Mesendoderm (in vitro differentiated cells): ENCODE measurements at regions not wholly inside any gene's neighbourhood (a gene's known extent, or its start where the extent isn't known, plus 50 kb on each side); places are given as distances from the start of the nearest gene placed in this dataset.

ENCODE experiments used
- DNase-seq: peaks from one replicate; pipeline ENCODE4 v3.0.0; 2013
- H2AK5ac ChIP-seq: 2 replicates; pipeline ENCODE4 v1.6.1; 2013; ENCODE audit warnings: low read length, inconsistent platforms
- H2BK120ac ChIP-seq: 2 replicates; pipeline ENCODE4 v1.6.1; 2013; ENCODE audit warnings: low read depth, mild to moderate bottlenecking, low read length, moderate library complexity, mixed read lengths
- H2BK15ac ChIP-seq: replicated peaks from 2 replicates; pipeline ENCODE4 v1.6.1; 2013; ENCODE audit warnings: low read depth, mild to moderate bottlenecking, moderate library complexity
- H2BK5ac ChIP-seq: 2 replicates; pipeline ENCODE4 v1.6.1; 2013; ENCODE audit warnings: low read length, inconsistent platforms
- H3K18ac ChIP-seq: 2 replicates; pipeline ENCODE4 v1.6.1; 2013; ENCODE audit warnings: mild to moderate bottlenecking, low read length, mixed read lengths
- H3K23ac ChIP-seq: one replicate; pipeline ENCODE4 v1.6.1; 2013; ENCODE audit warnings: low read length
- H3K27ac ChIP-seq: 2 replicates; pipeline ENCODE4 v1.5.1; 2013; ENCODE audit warnings: low read depth, mild to moderate bottlenecking, inconsistent platforms, low read length, moderate library complexity
- H3K27me3 ChIP-seq: 2 replicates; pipeline ENCODE4 v1.6.1; 2013; ENCODE audit warnings: low read length, control low read depth, mild to moderate bottlenecking, inconsistent platforms; ENCODE audit not compliant: insufficient read depth, poor library complexity
- H3K36me3 ChIP-seq: 2 replicates; pipeline ENCODE4 v1.6.1; 2013; ENCODE audit warnings: low read length, inconsistent platforms; ENCODE audit not compliant: control insufficient read depth, insufficient read depth
- H3K4ac ChIP-seq: one replicate; pipeline ENCODE4 v1.6.1; 2013; ENCODE audit warnings: low read depth, mild to moderate bottlenecking, low read length, moderate library complexity
- H3K4me1 ChIP-seq: 2 replicates; pipeline ENCODE4 v1.6.1; 2013; ENCODE audit warnings: low read depth, low read length, inconsistent platforms; ENCODE audit not compliant: control insufficient read depth
- H3K4me2 ChIP-seq: 2 replicates; pipeline ENCODE4 v1.6.1; 2013; ENCODE audit warnings: low read length
- H3K4me3 ChIP-seq: 2 replicates; pipeline ENCODE4 v1.5.1; 2013; ENCODE audit warnings: mild to moderate bottlenecking, low read length
- H3K56ac ChIP-seq: one replicate; pipeline ENCODE4 v1.6.1; 2013; ENCODE audit warnings: low read length
- H3K79me1 ChIP-seq: 2 replicates; pipeline ENCODE4 v1.6.1; 2013; ENCODE audit warnings: low read length, inconsistent platforms
- H3K79me2 ChIP-seq: 2 replicates; pipeline ENCODE4 v1.6.1; 2013; ENCODE audit warnings: mild to moderate bottlenecking, low read length; ENCODE audit not compliant: control insufficient read depth, insufficient read depth
- H3K9ac ChIP-seq: 2 replicates; pipeline ENCODE4 v1.6.1; 2013; ENCODE audit warnings: low read length, inconsistent platforms
- H4K5ac ChIP-seq: one replicate; pipeline ENCODE4 v1.6.1; 2013; ENCODE audit warnings: low read length
- H4K8ac ChIP-seq: one replicate; pipeline ENCODE4 v1.6.1; 2013; ENCODE audit warnings: low read depth, mild to moderate bottlenecking, control low read depth, low read length, moderate library complexity
- WGBS: extraction: QIAGEN DNeasy Blood & Tissue Kit; methylation state at CpG from one replicate; pipeline ENCODE4 v1.1.7; 2013; ENCODE audit warnings: low lambda C conversion rate, missing lambda C conversion rate; ENCODE audit not compliant: insufficient coverage; ENCODE audit errors: extremely low coverage; 5-methylcytosine and 5-hydroxymethylcytosine counted together

GRCh38 chr1:90126834-90127233 is 131.9 kb downstream of the ZNF326 start:
- Histone ChIP-seq H3K79me1 (no peaks in the 10 kb centered on the region), H3K4me1 (no peaks in the 10 kb centered on the region), H3K36me3 (no peaks in the 10 kb centered on the region), H4K8ac (no peak overlapping the region), H3K4me3 (no peak overlapping the region), H2BK120ac (no peak overlapping the region), H3K27me3 (no peaks in the 10 kb centered on the region), H3K56ac (no peak overlapping the region), H3K4ac (no peak overlapping the region), H3K9ac (no peak overlapping the region), H2AK5ac (no peak overlapping the region), H2BK5ac (no peak overlapping the region), H3K79me2 (no peaks in the 10 kb centered on the region), H3K18ac (no peak overlapping the region), H3K23ac (no peak overlapping the region), H4K5ac (no peak overlapping the region), H3K27ac (no peak overlapping the region), H3K4me2 (no peak overlapping the region), H2BK15ac (no peak overlapping the region)
- no peak for DNase-seq
- no CpG with 5 or more reads among the region's 5 CpGs for WGBS

DNA sequence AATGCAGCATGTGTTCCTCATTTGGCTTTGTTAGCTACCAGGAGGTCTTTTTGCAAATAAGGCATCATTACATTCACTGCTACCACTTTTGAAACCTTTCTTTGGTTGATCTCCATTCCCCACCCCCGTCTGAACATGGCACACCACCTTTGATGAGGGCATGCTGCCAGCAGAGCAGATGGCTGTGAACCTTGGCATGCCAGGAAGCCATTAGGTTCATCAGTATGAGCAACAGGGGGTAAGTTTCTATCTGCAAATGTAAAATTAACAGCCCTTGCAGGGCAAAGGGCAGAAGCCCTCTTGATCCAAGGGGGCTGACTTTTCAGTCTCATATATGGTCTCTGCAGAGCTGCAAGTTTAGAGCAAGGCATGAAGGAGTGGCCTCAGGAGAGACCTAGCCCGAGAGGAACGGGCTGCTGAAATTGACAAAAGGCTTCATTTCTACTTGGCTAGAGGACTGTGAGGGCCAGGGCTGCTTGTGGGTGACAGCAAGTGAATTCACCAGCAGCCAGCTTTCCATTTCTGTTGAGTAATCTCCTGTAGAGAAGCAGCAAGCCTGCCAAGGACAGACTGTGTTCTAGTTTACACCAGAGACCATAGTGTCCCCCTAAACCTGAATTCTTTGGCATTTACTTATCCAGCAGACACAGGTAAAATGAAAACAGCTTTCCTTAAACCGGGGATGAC is 127.9 kb downstream of the ZNF326 start:
- no peak for DNase-seq
- Histone ChIP-seq H3K27me3 (no peaks in the 10 kb centered on the region), H2BK5ac (no peak overlapping the region), H3K4ac (no peak overlapping the region), H4K5ac (no peak overlapping the region), H3K4me3 (no peak overlapping the region), H3K4me1 (no peaks in the 10 kb centered on the region), H3K79me1 (no peaks in the 10 kb centered on the region), H3K9ac (no peak overlapping the region), H3K4me2 (no peak overlapping the region), H4K8ac (no peak overlapping the region), H3K27ac (no peak overlapping the region), H2AK5ac (no peak overlapping the region), H2BK15ac (no peak overlapping the region), H3K79me2 (no peaks in the 10 kb centered on the region), H3K56ac (no peak overlapping the region), H3K18ac (no peak overlapping the region), H2BK120ac (no peak overlapping the region), H3K36me3 (no peaks in the 10 kb centered on the region), H3K23ac (no peak overlapping the region)
- WGBS: no CpG with 5 or more reads among the region's 4 CpGs

- H3K4me3 ChIP-seq: no peak overlapping the region
- no peak overlapping the region for H3K4me2 ChIP-seq
- no peak overlapping the region for H2BK15ac ChIP-seq
- no peak overlapping the region for H3K56ac ChIP-seq
- H3K27me3 ChIP-seq: no peaks in the 10 kb centered on the region
- no peak overlapping the region for H3K23ac ChIP-seq
- no peak overlapping the region for H3K9ac ChIP-seq
- H3K79me1 ChIP-seq: no peaks in the 10 kb centered on the region
- no peak overlapping the region for H3K18ac ChIP-seq
- no CpG with 5 or more reads among the region's 3 CpGs for WGBS
- no peaks in the 10 kb centered on the region for H3K36me3 ChIP-seq
- H4K8ac ChIP-seq: no peak overlapping the region
- no peaks in the 10 kb centered on the region for H3K79me2 ChIP-seq
- H2AK5ac ChIP-seq: no peak overlapping the region
- DNase-seq: peak; percentile 62
- H3K4ac ChIP-seq: no peak overlapping the region
- H3K4me1 ChIP-seq: no peaks in the 10 kb centered on the region
- no peak overlapping the region for H2BK5ac ChIP-seq
- H3K27ac ChIP-seq: no peak overlapping the region
- H2BK120ac ChIP-seq: no peak overlapping the region
- no peak overlapping the region for H4K5ac ChIP-seq
Observed at GRCh38 chr1:90114521-90115141, 119.7 kb downstream of the ZNF326 start.

DNA sequence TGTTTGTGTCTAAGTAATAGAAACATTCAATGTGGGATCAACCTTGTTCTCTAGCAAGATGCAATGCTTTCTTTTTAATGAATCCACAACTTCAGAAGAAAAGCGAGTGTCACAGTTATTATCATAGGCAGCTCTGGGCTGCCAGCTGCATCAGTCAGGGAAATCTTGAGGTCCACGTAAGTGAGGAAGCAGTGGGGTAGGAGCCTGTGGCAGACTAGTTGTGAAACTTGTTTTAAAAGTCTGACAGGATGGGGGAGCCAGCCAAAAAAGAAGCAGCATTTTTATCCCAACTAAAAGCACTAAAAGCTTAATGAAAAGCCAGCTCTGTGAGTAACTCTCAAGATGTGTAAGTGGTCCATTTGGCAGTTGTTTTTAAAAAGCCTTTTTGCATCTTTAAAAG is 113.1 kb downstream of the ZNF326 start:
- no CpG with 5 or more reads among the region's 2 CpGs for WGBS
- no peak for DNase-seq
- no peaks in the 10 kb centered on the region for H3K79me1 ChIP-seq
- H3K9ac ChIP-seq: no peak overlapping the region
- no peak overlapping the region for H3K27ac ChIP-seq
- no peak overlapping the region for H2AK5ac ChIP-seq
- H2BK5ac ChIP-seq: no peak overlapping the region
- H3K36me3 ChIP-seq: no peaks in the 10 kb centered on the region
- H3K79me2 ChIP-seq: no peaks in the 10 kb centered on the region
- no peak overlapping the region for H3K4me3 ChIP-seq
- H3K4me2 ChIP-seq: no peak overlapping the region
- no peak overlapping the region for H2BK120ac ChIP-seq
- no peak overlapping the region for H3K4ac ChIP-seq
- no peak overlapping the region for H2BK15ac ChIP-seq
- H4K5ac ChIP-seq: no peak overlapping the region
- H3K56ac ChIP-seq: no peak overlapping the region
- H4K8ac ChIP-seq: no peak overlapping the region
- no peak overlapping the region for H3K23ac ChIP-seq
- H3K4me1 ChIP-seq: no peaks in the 10 kb centered on the region
- H3K27me3 ChIP-seq: no peaks in the 10 kb centered on the region
- no peak overlapping the region for H3K18ac ChIP-seq

DNA sequence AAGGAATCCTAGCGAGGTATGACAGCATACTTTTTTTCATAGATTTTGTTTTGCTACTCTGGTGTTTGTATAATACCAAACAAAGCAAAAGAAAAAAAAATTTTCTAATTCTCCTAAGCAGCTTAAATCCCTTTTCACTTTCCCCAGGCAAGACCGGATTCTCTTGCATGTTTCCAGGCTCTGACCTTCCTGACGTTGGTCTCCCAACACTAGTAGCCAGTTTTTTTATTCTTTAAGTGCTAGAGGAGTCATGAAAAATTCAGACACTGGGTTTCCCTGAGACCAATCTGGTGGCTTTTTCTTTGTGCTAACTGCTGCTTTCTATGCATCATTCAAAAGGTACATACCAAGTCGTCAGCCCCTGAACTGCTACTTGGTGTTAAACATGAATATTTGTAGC is 111.4 kb downstream of the ZNF326 start:
- Histone ChIP-seq H2BK120ac (no peak overlapping the region), H3K36me3 (no peaks in the 10 kb centered on the region), H3K79me1 (no peaks in the 10 kb centered on the region), H3K4me1 (no peaks in the 10 kb centered on the region), H2BK5ac (no peak overlapping the region), H4K5ac (no peak overlapping the region), H3K56ac (no peak overlapping the region), H3K9ac (no peak overlapping the region), H3K18ac (no peak overlapping the region), H3K27me3 (no peaks in the 10 kb centered on the region), H3K4ac (no peak overlapping the region), H3K4me3 (no peak overlapping the region), H3K23ac (no peak overlapping the region), H3K4me2 (no peak overlapping the region), H2BK15ac (no peak overlapping the region), H3K27ac (no peak overlapping the region), H2AK5ac (no peak overlapping the region), H3K79me2 (no peaks in the 10 kb centered on the region), H4K8ac (no peak overlapping the region)
- no CpG with 5 or more reads among the region's 4 CpGs for WGBS
- DNase-seq: no peak
